ENCODE measurements at regions not wholly inside any gene's neighbourhood (a gene's known extent, or its start where the extent isn't known, plus 50 kb on each side); places are given as distances from the start of the nearest gene placed in this dataset.

GRCh38 chrX:39497702-39498265, 600.0 kb downstream of the BCOR start:
- TF ChIP-seq CTCF (conservative IDR thresholded peaks at IDR 0.05; ENCODE audit: low read depth, low read length) (no peak), EZH2 (IDR thresholded peaks at IDR 0.05; ENCODE audit: low read length, unreplicated experiment) (no peak), EZH2phosphoT487 (IDR thresholded peaks at IDR 0.05; ENCODE audit: borderline replicate concordance, low read length) (no peak)
